Transverse colon (tissue), 4 donors: ENCODE measurements at regions not wholly inside any gene's neighbourhood (a gene's known extent, or its start where the extent isn't known, plus 50 kb on each side); places are given as distances from the start of the nearest gene placed in this dataset.

ENCODE experiments used
- DNase-seq: peaks from one replicate; pipeline ENCODE4 v3.0.0-alpha.2; 2019
- H3K27ac ChIP-seq, 4 donors: fragments of 200-600 bp; sonication (generic); 2 replicates each; pipeline ENCODE4 v1.5.1; 2016 to 2018; ENCODE audit warnings: inconsistent platforms in 4 of 4
- H3K27me3 ChIP-seq: fragments of 200-600 bp; sonication (generic); 2 replicates; pipeline ENCODE4 v1.5.1; 2017; ENCODE audit warnings: inconsistent platforms
- H3K36me3 ChIP-seq, 4 donors: fragments of 200-600 bp; sonication (generic); 2 replicates each; pipeline ENCODE4 v1.5.1; 2017 to 2019; ENCODE audit warnings: inconsistent platforms in 4 of 4
- H3K4me1 ChIP-seq, 4 donors: fragments of 200-600 bp; sonication (generic); 2 replicates each; pipeline ENCODE4 v1.5.1; 2017 to 2020; ENCODE audit warnings: inconsistent platforms in 4 of 4
- H3K4me3 ChIP-seq, 4 donors: fragments of 200-600 bp; sonication (generic); 1 replicate in 1 of 4; 2 replicates in 3 of 4; pipeline versions ENCODE4 v1.5.1 to v1.6.1; 2017 to 2019; ENCODE audit warnings: inconsistent platforms in 4 of 4
- H3K9me3 ChIP-seq, 2 donors: fragments of 200-600 bp; sonication (generic); 2 replicates each; pipeline ENCODE4 v1.5.1; 2017 to 2019; ENCODE audit warnings: inconsistent platforms in 2 of 2
- CTCF ChIP-seq, 5 experiments: fragments of 200-600 bp in 3 of 5; fragments of 450-650 bp in 2 of 5; sonication (generic) in 3 of 5; IDR thresholded peaks; 1 replicate in 2 of 5; 2 replicates in 3 of 5; pipeline ENCODE4 v1.5.1; 2016 to 2017; ENCODE audit warnings: antibody characterized with exemption in 5 of 5, inconsistent platforms in 3 of 5, mild to moderate bottlenecking in 2 of 5, moderate library complexity in 1 of 5
- EP300 ChIP-seq: sonication (generic); formaldehyde crosslinking; IDR thresholded peaks from one replicate; pipeline ENCODE4 v1.6.1; 2017; ENCODE audit warnings: antibody characterized with exemption, low read depth
- POLR2A ChIP-seq: fragments of 450-650 bp; IDR thresholded peaks from one replicate; pipeline ENCODE4 v1.6.1; 2016; ENCODE audit warnings: antibody characterized with exemption, mild to moderate bottlenecking, moderate library complexity
- POLR2AphosphoS5 ChIP-seq, 3 donors: sonication (generic); formaldehyde crosslinking; IDR thresholded peaks; one replicate each; pipeline ENCODE4 v1.6.1; 2016; ENCODE audit warnings: antibody characterized with exemption in 3 of 3
- WGBS, 2 donors: methylation state at CpG; one replicate each; pipeline ENCODE4 v1.1.5; 2018; ENCODE audit warnings: low coverage in 1 of 2; 5-methylcytosine and 5-hydroxymethylcytosine counted together
- in situ Hi-C, 4 donors: fragments of 200-750 bp; cut with MboI; loops; one replicate each; pipeline versions ENCODE4 v1.15.0 to v1.15.1; 2017; ENCODE audit warnings: low sequenced_read_pairs in 3 of 4, low pct_ligation_motif_present in 1 of 4, low pct_unique_long_range_greater_than_20kb in 1 of 4
- intact Hi-C: fragments of 100-400 bp; cut with DNase I; formaldehyde crosslinking; loops from one replicate; pipeline ENCODE4 v1.15.1; 2023; ENCODE audit warnings: low total_unique reads

- no peaks in the 10 kb centered on the region for H3K9me3 ChIP-seq
- no peaks in the 10 kb centered on the region for H3K27me3 ChIP-seq
- in situ Hi-C loops (no loop called here), intact Hi-C loops (no loop called here)
- no peak overlapping the region for H3K4me3 ChIP-seq
- peaks cover 0 to 20% (median 2%) of the 10 kb centered on the region in 4 donors for H3K36me3 ChIP-seq
- no peak for DNase-seq
- no peaks in the 10 kb centered on the region for H3K4me1 ChIP-seq
- H3K27ac ChIP-seq, result no peak overlapping the region
- no peak for TF ChIP-seq CTCF (IDR thresholded peaks at IDR 0.05)
- no peak for TF ChIP-seq POLR2A
- TF ChIP-seq EP300, result no peak
- TF ChIP-seq POLR2AphosphoS5 (IDR thresholded peaks at IDR 0.05), result no peak
- 94% methylated on average over 7 of the region's 7 CpGs; no CpG with 5 or more reads in 1 of the 2 donors for WGBS, 2 donors
These were observed 358.3 kb upstream of the TPM1 start for GRCh38 chr15:62684123-62684808.

GRCh38 chr15:62691008-62691407 lies 351.5 kb upstream of the TPM1 start:
- DNase-seq, result no peak
- Histone ChIP-seq H3K27ac (no peak overlapping the region), H3K4me1 (no peaks in the 10 kb centered on the region), H3K4me3 (no peak overlapping the region), H3K36me3 (peaks cover 0 to 7% (median 3%) of the 10 kb centered on the region in 4 donors), H3K27me3 (no peaks in the 10 kb centered on the region), H3K9me3 (no peaks in the 10 kb centered on the region)
- in situ Hi-C loops, result no loop called here
- TF ChIP-seq CTCF (IDR thresholded peaks at IDR 0.05) (no peak), POLR2A (no peak), POLR2AphosphoS5 (IDR thresholded peaks at IDR 0.05) (no peak), EP300 (no peak)
- 62 to 71% methylated on average over 1 to 2 of the region's 2 CpGs for WGBS, 2 donors
- intact Hi-C loops, result no loop called here

- no peaks in the 10 kb centered on the region for H3K9me3 ChIP-seq
- no peak for TF ChIP-seq POLR2A
- no peak for TF ChIP-seq EP300
- no peak for TF ChIP-seq CTCF (IDR thresholded peaks at IDR 0.05)
- TF ChIP-seq POLR2AphosphoS5 (IDR thresholded peaks at IDR 0.05), result no peak
- WGBS, 2 donors, result 96 to 100% methylated on average over 1 to 23 of the region's 23 CpGs
- peaks cover 0 to 38% (median 10%) of the 10 kb centered on the region in 4 donors for H3K36me3 ChIP-seq
- no peak overlapping the region for H3K4me3 ChIP-seq
- no peaks in the 10 kb centered on the region for H3K27me3 ChIP-seq
- DNase-seq, result no peak
- intact Hi-C loops, result no loop called here
- in situ Hi-C loops, result no loop called here
- H3K27ac ChIP-seq, result no peak overlapping the region
- H3K4me1 ChIP-seq, result no peaks in the 10 kb centered on the region
These were observed 344.9 kb upstream of the TPM1 start for GRCh38 chr15:62697636-62698035.

- Histone ChIP-seq H3K27me3 (no peaks in the 10 kb centered on the region), H3K27ac (no peak overlapping the region), H3K36me3 (peaks cover 0 to 38% (median 14%) of the 10 kb centered on the region in 4 donors), H3K9me3 (no peaks in the 10 kb centered on the region), H3K4me3 (no peak overlapping the region), H3K4me1 (no peaks in the 10 kb centered on the region)
- 84% methylated on average over 8 of the region's 8 CpGs; no CpG with 5 or more reads in 1 of the 2 donors for WGBS, 2 donors
- no peak for DNase-seq
- intact Hi-C loops, result no loop called here
- in situ Hi-C loops, result no loop called here
- TF ChIP-seq CTCF (IDR thresholded peaks at IDR 0.05) (no peak), POLR2AphosphoS5 (IDR thresholded peaks at IDR 0.05) (no peak), EP300 (no peak), POLR2A (no peak)
These were observed 343.9 kb upstream of the TPM1 start for GRCh38 chr15:62698646-62699045.
